CD14-positive monocyte (primary cell): ENCODE measurements at regions not wholly inside any gene's neighbourhood (a gene's known extent, or its start where the extent isn't known, plus 50 kb on each side); places are given as distances from the start of the nearest gene placed in this dataset.

Experiments used
- DNase-seq, 3 donors: peaks; one replicate each; pipeline ENCODE4 v3.0.0-alpha.2; 2011 to 2022
- H2AFZ ChIP-seq: 2 replicates; pipeline ENCODE4 v1.6.0; 2012; ENCODE audit warnings: mild to moderate bottlenecking, low read depth, low read length, inconsistent platforms; ENCODE audit not compliant: insufficient read depth, poor library complexity, severe bottlenecking
- H3K27ac ChIP-seq, 2 donors: 1 replicate in 1 of 2; 2 replicates in 1 of 2; pipeline ENCODE4 v1.5.1; 2012 to 2013; ENCODE audit warnings: low read length in 2 of 2, control low read depth in 1 of 2, inconsistent platforms in 1 of 2, low read depth in 1 of 2, mild to moderate bottlenecking in 1 of 2
- H3K27me3 ChIP-seq, 2 donors: one replicate each; pipeline versions ENCODE4 v1.6.0 to v1.6.1; 2011 to 2013; ENCODE audit warnings: low read length in 2 of 2; ENCODE audit not compliant: control insufficient read depth in 2 of 2, insufficient read depth in 2 of 2
- H3K36me3 ChIP-seq, 2 donors: replicated peaks in 1 of 2; 1 replicate in 1 of 2; 2 replicates in 1 of 2; pipeline versions ENCODE4 v1.5.1 to v1.6.1; 2012 to 2013; ENCODE audit warnings: low read length in 2 of 2, control low read depth in 1 of 2, inconsistent platforms in 1 of 2, mild to moderate bottlenecking in 1 of 2; ENCODE audit not compliant: insufficient read depth in 2 of 2, control insufficient read depth in 1 of 2
- H3K4me1 ChIP-seq, 2 donors: 1 replicate in 1 of 2; 2 replicates in 1 of 2; pipeline versions ENCODE4 v1.5.1 to v1.6.1; 2012 to 2013; ENCODE audit warnings: low read length in 2 of 2, control low read depth in 1 of 2, inconsistent platforms in 1 of 2, mild to moderate bottlenecking in 1 of 2, moderate library complexity in 1 of 2; ENCODE audit not compliant: insufficient read depth in 2 of 2, control insufficient read depth in 1 of 2
- H3K4me2 ChIP-seq: replicated peaks from 2 replicates; pipeline ENCODE3; 2012; ENCODE audit warnings: low read length, moderate library complexity, mild to moderate bottlenecking; ENCODE audit not compliant: poor library complexity, severe bottlenecking; ENCODE audit errors: extremely low read depth
- H3K4me3 ChIP-seq, 3 experiments: fragments of 200-600 bp in 1 of 3; sonication (generic) in 1 of 3; replicated peaks in 1 of 3; 1 replicate in 2 of 3; 2 replicates in 1 of 3; pipeline ENCODE4 v1.5.1; 2011 to 2013; ENCODE audit warnings: low read length in 3 of 3, mild to moderate bottlenecking in 3 of 3, control low read depth in 2 of 3, low read depth in 2 of 3, inconsistent platforms in 1 of 3, moderate library complexity in 1 of 3
- H3K79me2 ChIP-seq: 2 replicates; pipeline ENCODE4 v1.6.0; 2012; ENCODE audit warnings: mild to moderate bottlenecking, control low read depth, inconsistent platforms, low read length, moderate library complexity; ENCODE audit not compliant: insufficient read depth
- H3K9ac ChIP-seq: 2 replicates; pipeline ENCODE4 v1.6.0; 2017; ENCODE audit warnings: low read length, mild to moderate bottlenecking; ENCODE audit not compliant: insufficient read depth, poor library complexity, severe bottlenecking
- H3K9me3 ChIP-seq, 2 donors: replicated peaks in 1 of 2; 1 replicate in 1 of 2; 2 replicates in 1 of 2; pipeline versions ENCODE4 v1.5.1 to v1.6.1; 2012 to 2013; ENCODE audit warnings: low read length in 2 of 2, control low read depth in 1 of 2; ENCODE audit not compliant: control insufficient read depth in 1 of 2, insufficient read depth in 1 of 2
- H4K20me1 ChIP-seq: 2 replicates; pipeline ENCODE4 v1.6.0; 2012; ENCODE audit warnings: mild to moderate bottlenecking, low read length, control low read depth, moderate library complexity; ENCODE audit not compliant: insufficient read depth
- H3K27ac Mint-ChIP-seq, 7 donors: one replicate each; pipeline ENCODE4 v1.8.0; 2020; ENCODE audit warnings: mild to moderate bottlenecking in 7 of 7, mixed read lengths in 7 of 7, moderate library complexity in 6 of 7, inconsistent platforms in 2 of 7
- H3K27me3 Mint-ChIP-seq, 3 donors: one replicate each; pipeline ENCODE4 v1.8.0; 2021 to 2022; ENCODE audit warnings: low read depth in 3 of 3, mild to moderate bottlenecking in 3 of 3, mixed read lengths in 3 of 3, moderate library complexity in 3 of 3, inconsistent platforms in 1 of 3
- H3K36me3 Mint-ChIP-seq, 2 donors: one replicate each; pipeline ENCODE4 v1.8.0; 2020; ENCODE audit warnings: mixed read lengths in 2 of 2, inconsistent platforms in 1 of 2, mild to moderate bottlenecking in 1 of 2
- H3K4me1 Mint-ChIP-seq: one replicate; pipeline ENCODE4 v1.8.0; 2020; ENCODE audit warnings: mild to moderate bottlenecking, mixed read lengths
- H3K4me3 Mint-ChIP-seq, 2 donors: one replicate each; pipeline ENCODE4 v1.8.0; 2020; ENCODE audit warnings: mild to moderate bottlenecking in 2 of 2, mixed read lengths in 2 of 2, moderate library complexity in 1 of 2
- H3K9me3 Mint-ChIP-seq, 7 donors: one replicate each; pipeline ENCODE4 v1.8.0; 2020 to 2022; ENCODE audit warnings: mixed read lengths in 7 of 7, mild to moderate bottlenecking in 6 of 7, moderate library complexity in 6 of 7, inconsistent platforms in 2 of 7
- CTCF ChIP-seq: fragments of 200-600 bp; IDR thresholded peaks from one replicate; pipeline ENCODE4 v1.8.0; 2022; ENCODE audit warnings: antibody characterized with exemption, mild to moderate bottlenecking
- WGBS: methylation state at CpG from one replicate; pipeline ENCODE4 v1.1.5; 2013; ENCODE audit warnings: missing lambda C conversion rate; ENCODE audit not compliant: insufficient coverage; 5-methylcytosine and 5-hydroxymethylcytosine counted together
- intact Hi-C, 2 donors: fragments of 100-400 bp; cut with micrococcal nuclease; formaldehyde crosslinking; loops; one replicate each; pipeline versions ENCODE4 v1.15.0 to v1.15.1; 2023

GRCh38 chr15:96849271-96849900, 518.9 kb downstream of the NR2F2 start:
- no peaks in the 10 kb centered on the region for H3K36me3 Mint-ChIP-seq
- Histone ChIP-seq H4K20me1 (no peaks in the 10 kb centered on the region), H3K27me3 (no peaks in the 10 kb centered on the region), H3K4me3 (no peak overlapping the region), H3K36me3 (no peaks in the 10 kb centered on the region), H3K4me2 (no peak overlapping the region), H3K4me1 (no peaks in the 10 kb centered on the region), H3K27ac (no peak overlapping the region), H2AFZ (no peak overlapping the region), H3K9me3 (peaks cover 5 to 7% of the 10 kb centered on the region in 2 donors), H3K9ac (no peak overlapping the region), H3K79me2 (no peaks in the 10 kb centered on the region)
- H3K27me3 Mint-ChIP-seq, result peaks cover 0 to 2% (median 0%) of the 10 kb centered on the region in 3 donors
- no peak for DNase-seq
- H3K4me1 Mint-ChIP-seq, result no peaks in the 10 kb centered on the region
- H3K9me3 Mint-ChIP-seq, result peaks cover 4 to 13% (median 8%) of the 10 kb centered on the region in 7 donors
- 0% methylated on average over 1 of the region's 11 CpGs for WGBS
- no peak overlapping the region for H3K4me3 Mint-ChIP-seq
- no peak overlapping the region for H3K27ac Mint-ChIP-seq
- no peak for TF ChIP-seq CTCF
- intact Hi-C loops, result no loop called here

- no peak overlapping the region for H3K27ac Mint-ChIP-seq
- Histone ChIP-seq H3K4me2 (no peak overlapping the region), H3K79me2 (no peaks in the 10 kb centered on the region), H4K20me1 (no peaks in the 10 kb centered on the region), H2AFZ (no peak overlapping the region), H3K9ac (no peak overlapping the region), H3K27ac (no peak overlapping the region), H3K9me3 (peaks cover 5 to 7% of the 10 kb centered on the region in 2 donors), H3K36me3 (no peaks in the 10 kb centered on the region), H3K4me3 (no peak overlapping the region), H3K4me1 (no peaks in the 10 kb centered on the region), H3K27me3 (no peaks in the 10 kb centered on the region)
- TF ChIP-seq CTCF, result no peak
- H3K9me3 Mint-ChIP-seq, result peaks cover 2 to 10% (median 7%) of the 10 kb centered on the region in 7 donors
- 81% methylated on average over 3 of the region's 3 CpGs for WGBS
- H3K4me1 Mint-ChIP-seq, result no peaks in the 10 kb centered on the region
- no peak for DNase-seq
- H3K27me3 Mint-ChIP-seq, result peaks cover 0 to 2% (median 0%) of the 10 kb centered on the region in 3 donors
- H3K36me3 Mint-ChIP-seq, result no peaks in the 10 kb centered on the region
- intact Hi-C loops, result no loop called here
- no peak overlapping the region for H3K4me3 Mint-ChIP-seq
Observed at GRCh38 chr15:96851613-96852012, 521.1 kb downstream of the NR2F2 start.
